ENCODE measurements at regions not wholly inside any gene's neighbourhood (a gene's known extent, or its start where the extent isn't known, plus 50 kb on each side); places are given as distances from the start of the nearest gene placed in this dataset.

DNA sequence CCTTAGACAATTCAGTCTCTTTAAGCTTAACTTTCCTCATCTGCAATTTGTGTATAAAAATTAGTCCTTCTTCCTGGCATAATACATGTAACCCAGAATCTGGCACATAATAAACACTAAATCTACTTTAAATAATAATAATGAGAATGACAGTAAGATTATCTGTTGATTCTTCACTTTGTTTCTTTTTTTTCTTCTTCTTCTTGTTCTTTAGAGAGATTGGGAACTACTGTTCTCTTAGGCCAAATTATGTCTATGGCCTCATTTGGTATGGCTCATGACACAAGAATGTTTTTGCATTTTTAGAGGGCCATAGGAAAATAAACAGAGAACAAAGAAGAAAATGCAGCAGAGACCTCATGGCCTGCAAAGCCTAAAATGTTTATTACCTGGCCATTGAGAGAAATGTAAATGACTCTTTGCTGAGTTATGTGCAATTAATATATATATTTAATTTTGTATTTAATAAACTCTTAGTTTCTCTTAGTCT lies 275.8 kb downstream of the SLC6A15 start:
- H3K27ac Mint-ChIP-seq: no peak overlapping the region
- H3K27me3 ChIP-seq (ENCODE audit: control insufficient read depth in 2 of 2, insufficient read depth in 2 of 2, low read length in 2 of 2): no peaks in the 10 kb centered on the region
- H3K36me3 Mint-ChIP-seq: no peaks in the 10 kb centered on the region
- DNase-seq: no peak
- H3K36me3 ChIP-seq (replicated peaks in 1 of 2; ENCODE audit: control insufficient read depth in 1 of 2, insufficient read depth in 2 of 2, low read length in 2 of 2): no peaks in the 10 kb centered on the region
- TF ChIP-seq, protein P1, sequence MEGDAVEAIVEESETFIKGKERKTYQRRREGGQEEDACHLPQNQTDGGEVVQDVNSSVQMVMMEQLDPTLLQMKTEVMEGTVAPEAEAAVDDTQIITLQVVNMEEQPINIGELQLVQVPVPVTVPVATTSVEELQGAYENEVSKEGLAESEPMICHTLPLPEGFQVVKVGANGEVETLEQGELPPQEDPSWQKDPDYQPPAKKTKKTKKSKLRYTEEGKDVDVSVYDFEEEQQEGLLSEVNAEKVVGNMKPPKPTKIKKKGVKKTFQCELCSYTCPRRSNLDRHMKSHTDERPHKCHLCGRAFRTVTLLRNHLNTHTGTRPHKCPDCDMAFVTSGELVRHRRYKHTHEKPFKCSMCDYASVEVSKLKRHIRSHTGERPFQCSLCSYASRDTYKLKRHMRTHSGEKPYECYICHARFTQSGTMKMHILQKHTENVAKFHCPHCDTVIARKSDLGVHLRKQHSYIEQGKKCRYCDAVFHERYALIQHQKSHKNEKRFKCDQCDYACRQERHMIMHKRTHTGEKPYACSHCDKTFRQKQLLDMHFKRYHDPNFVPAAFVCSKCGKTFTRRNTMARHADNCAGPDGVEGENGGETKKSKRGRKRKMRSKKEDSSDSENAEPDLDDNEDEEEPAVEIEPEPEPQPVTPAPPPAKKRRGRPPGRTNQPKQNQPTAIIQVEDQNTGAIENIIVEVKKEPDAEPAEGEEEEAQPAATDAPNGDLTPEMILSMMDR (IDR thresholded peaks at IDR 0.05): no peak
- no peaks in the 10 kb centered on the region for H3K4me1 ChIP-seq (ENCODE audit: control insufficient read depth in 1 of 2, insufficient read depth in 2 of 2, low read length in 2 of 2)
- no peak overlapping the region for H3K4me3 ChIP-seq (replicated peaks in 1 of 3; ENCODE audit: low read depth in 2 of 3, low read length in 3 of 3)
- H2AFZ ChIP-seq (ENCODE audit: insufficient read depth, low read depth, low read length, poor library complexity, severe bottlenecking): no peak overlapping the region
- H3K9me3 Mint-ChIP-seq: no peaks in the 10 kb centered on the region
- H4K20me1 ChIP-seq (ENCODE audit: insufficient read depth, low read length): no peaks in the 10 kb centered on the region
- H3K4me3 Mint-ChIP-seq: no peak overlapping the region
- H3K4me1 Mint-ChIP-seq: no peaks in the 10 kb centered on the region
- H3K79me2 ChIP-seq (ENCODE audit: insufficient read depth, low read length): no peaks in the 10 kb centered on the region
- intact Hi-C loops (cut with micrococcal nuclease): no loop called here
- H3K27me3 Mint-ChIP-seq (ENCODE audit: low read depth in 3 of 3): peaks cover 0 to 3% (median 0%) of the 10 kb centered on the region in 3 donors
- H3K9me3 ChIP-seq (replicated peaks in 1 of 2; ENCODE audit: control insufficient read depth in 1 of 2, insufficient read depth in 1 of 2, low read length in 2 of 2): no peaks in the 10 kb centered on the region
- no peak overlapping the region for H3K4me2 ChIP-seq (replicated peaks; ENCODE audit: extremely low read depth, low read length, poor library complexity, severe bottlenecking)
- no peak overlapping the region for H3K9ac ChIP-seq (ENCODE audit: insufficient read depth, low read length, poor library complexity, severe bottlenecking)
- H3K27ac ChIP-seq (ENCODE audit: low read depth in 1 of 2, low read length in 2 of 2): no peak overlapping the region

DNA sequence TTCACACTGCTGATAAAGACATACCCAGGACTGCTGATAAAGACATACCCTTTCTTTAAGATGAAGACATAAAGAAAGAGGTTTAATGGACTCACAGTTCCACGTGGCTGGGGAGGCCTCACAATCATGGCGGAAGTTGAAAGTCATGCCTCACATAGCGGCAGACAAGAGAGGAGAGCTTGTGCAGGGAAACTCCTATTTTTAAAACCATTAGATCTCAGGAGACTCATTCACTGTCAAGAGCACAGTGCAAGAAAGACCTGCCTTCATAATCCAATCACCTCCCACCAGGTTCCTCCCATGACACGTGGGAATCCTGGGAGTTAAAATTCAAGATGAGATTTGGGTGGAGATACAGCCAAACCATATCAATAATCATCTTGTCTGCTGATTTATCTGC lies 278.1 kb downstream of the SLC6A15 start:
- Histone ChIP-seq H3K4me2 (replicated peaks; ENCODE audit: extremely low read depth, low read length, poor library complexity, severe bottlenecking) (no peak overlapping the region), H3K9me3 (replicated peaks in 1 of 2; ENCODE audit: control insufficient read depth in 1 of 2, insufficient read depth in 1 of 2, low read length in 2 of 2) (no peaks in the 10 kb centered on the region), H3K36me3 (replicated peaks in 1 of 2; ENCODE audit: control insufficient read depth in 1 of 2, insufficient read depth in 2 of 2, low read length in 2 of 2) (no peaks in the 10 kb centered on the region), H2AFZ (ENCODE audit: insufficient read depth, low read depth, low read length, poor library complexity, severe bottlenecking) (no peak overlapping the region), H3K4me1 (ENCODE audit: control insufficient read depth in 1 of 2, insufficient read depth in 2 of 2, low read length in 2 of 2) (no peaks in the 10 kb centered on the region), H3K27ac (ENCODE audit: low read depth in 1 of 2, low read length in 2 of 2) (no peak overlapping the region), H3K4me3 (replicated peaks in 1 of 3; ENCODE audit: low read depth in 2 of 3, low read length in 3 of 3) (no peak overlapping the region), H3K9ac (ENCODE audit: insufficient read depth, low read length, poor library complexity, severe bottlenecking) (no peak overlapping the region), H4K20me1 (ENCODE audit: insufficient read depth, low read length) (no peaks in the 10 kb centered on the region), H3K27me3 (ENCODE audit: control insufficient read depth in 2 of 2, insufficient read depth in 2 of 2, low read length in 2 of 2) (no peaks in the 10 kb centered on the region), H3K79me2 (ENCODE audit: insufficient read depth, low read length) (no peaks in the 10 kb centered on the region)
- H3K4me1 Mint-ChIP-seq: no peaks in the 10 kb centered on the region
- intact Hi-C loops (cut with micrococcal nuclease): no loop called here
- H3K27me3 Mint-ChIP-seq (ENCODE audit: low read depth in 3 of 3): peaks cover 0 to 3% (median 0%) of the 10 kb centered on the region in 3 donors
- no peak for DNase-seq
- H3K27ac Mint-ChIP-seq: no peak overlapping the region
- WGBS (ENCODE audit: insufficient coverage): 96% methylated on average over 3 of the region's 4 CpGs
- no peak overlapping the region for H3K4me3 Mint-ChIP-seq
- H3K36me3 Mint-ChIP-seq: no peaks in the 10 kb centered on the region
- H3K9me3 Mint-ChIP-seq: no peaks in the 10 kb centered on the region
- TF ChIP-seq, protein P1 (IDR thresholded peaks at IDR 0.05): no peak

Measured in CD14-positive monocyte (primary cell).